Osteocyte (in vitro differentiated cells): ENCODE measurements at regions not wholly inside any gene's neighbourhood (a gene's known extent, or its start where the extent isn't known, plus 50 kb on each side); places are given as distances from the start of the nearest gene placed in this dataset.

Experiments
- DNase-seq: peaks from one replicate; pipeline ENCODE4 v3.0.0; 2021; ENCODE audit warnings: mixed read lengths; ENCODE audit not compliant: unreplicated experiment; ENCODE audit errors: extremely low spot score
- H3K27ac Mint-ChIP-seq: one replicate; pipeline ENCODE4 v1.8.0; 2021; ENCODE audit warnings: mild to moderate bottlenecking, mixed read lengths; ENCODE audit not compliant: unreplicated experiment
- H3K27me3 Mint-ChIP-seq: one replicate; pipeline ENCODE4 v1.8.0; 2021; ENCODE audit warnings: mixed read lengths; ENCODE audit not compliant: unreplicated experiment
- H3K36me3 Mint-ChIP-seq: one replicate; pipeline ENCODE4 v1.8.0; 2021; ENCODE audit warnings: mixed read lengths; ENCODE audit not compliant: unreplicated experiment
- H3K4me1 Mint-ChIP-seq: one replicate; pipeline ENCODE4 v1.8.0; 2021; ENCODE audit warnings: mixed read lengths; ENCODE audit not compliant: unreplicated experiment
- H3K4me3 Mint-ChIP-seq: one replicate; pipeline ENCODE4 v1.8.0; 2021; ENCODE audit warnings: mild to moderate bottlenecking, moderate library complexity, mixed read lengths; ENCODE audit not compliant: unreplicated experiment
- H3K9me3 Mint-ChIP-seq: one replicate; pipeline ENCODE4 v1.8.0; 2021; ENCODE audit warnings: mixed read lengths; ENCODE audit not compliant: unreplicated experiment
- CTCF ChIP-seq: fragments of 200-600 bp; sonication (generic); IDR thresholded peaks from 2 replicates; pipeline ENCODE4 v1.5.0; 2021; ENCODE audit warnings: antibody characterized with exemption, mild to moderate bottlenecking, moderate library complexity

DNA sequence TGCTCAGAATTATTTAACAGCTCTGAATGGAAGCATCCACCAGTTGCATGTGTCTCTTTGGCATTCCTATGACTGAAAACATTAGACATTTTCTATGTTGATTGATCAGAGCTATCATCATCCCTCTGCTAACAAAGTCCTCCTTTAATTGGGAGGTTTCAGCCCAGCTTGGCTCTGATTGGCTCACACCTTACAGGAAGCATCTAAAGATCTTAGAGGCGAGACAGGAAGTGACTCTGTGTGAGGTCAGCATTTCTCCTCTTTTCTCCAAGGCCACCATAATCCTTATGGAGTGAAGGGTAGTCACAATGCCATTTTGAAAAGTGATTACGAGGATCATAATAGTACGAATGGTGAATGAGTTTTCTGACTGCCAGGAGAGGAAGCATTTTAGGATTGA lies 260.8 kb downstream of the MIAT start:
- no peak for DNase-seq
- no peaks in the 10 kb centered on the region for H3K36me3 Mint-ChIP-seq
- H3K27me3 Mint-ChIP-seq: peaks cover 3% of the 10 kb centered on the region
- no peak for TF ChIP-seq CTCF
- no peaks in the 10 kb centered on the region for H3K9me3 Mint-ChIP-seq
- no peak overlapping the region for H3K4me3 Mint-ChIP-seq
- H3K4me1 Mint-ChIP-seq: no peaks in the 10 kb centered on the region
- no peak overlapping the region for H3K27ac Mint-ChIP-seq

DNA sequence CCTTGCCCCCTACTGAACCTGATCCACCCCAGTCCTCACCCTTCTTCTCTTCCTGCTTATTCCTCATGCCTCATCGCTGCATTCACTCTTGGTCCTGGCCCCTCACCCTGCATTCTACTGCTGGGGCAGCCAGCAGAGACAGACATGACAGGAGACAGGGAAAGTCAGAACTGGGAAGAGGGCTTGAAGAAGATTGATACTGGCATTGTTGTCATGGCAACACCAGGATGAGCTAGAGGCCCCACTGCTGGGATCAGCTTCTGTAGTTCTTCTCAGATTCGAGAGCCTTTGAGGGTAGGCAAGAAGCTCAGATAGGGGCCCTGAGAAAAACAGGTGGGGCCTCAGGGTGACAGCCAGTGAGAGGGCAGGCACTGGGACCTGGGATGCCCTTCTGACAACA lies 264.3 kb downstream of the MIAT start:
- Mint-ChIP-seq H3K4me1 (no peaks in the 10 kb centered on the region), H3K27me3 (peaks cover 5% of the 10 kb centered on the region), H3K9me3 (no peaks in the 10 kb centered on the region), H3K36me3 (no peaks in the 10 kb centered on the region), H3K4me3 (no peak overlapping the region), H3K27ac (no peak overlapping the region)
- no peak for TF ChIP-seq CTCF
- DNase-seq: no peak

DNA sequence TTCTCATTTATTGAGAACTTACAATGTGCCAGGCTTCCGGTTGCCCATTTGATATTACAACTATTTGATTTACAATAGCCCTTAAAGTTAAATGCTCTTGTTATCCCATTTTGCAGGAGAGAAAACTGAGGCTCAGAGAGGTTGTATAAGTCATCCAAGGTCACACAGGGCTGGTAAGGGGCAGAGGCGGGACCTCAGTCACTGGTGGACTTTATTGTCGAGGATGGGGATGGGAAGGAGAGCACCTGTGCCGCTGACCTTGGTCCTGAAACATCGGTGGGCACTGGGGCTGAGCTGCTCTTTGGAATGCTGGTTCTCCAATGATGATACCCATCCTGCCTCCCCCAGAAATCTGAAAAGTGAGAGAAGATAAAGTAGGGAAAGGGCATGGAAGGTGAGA lies 265.4 kb downstream of the MIAT start:
- no peak for DNase-seq
- Mint-ChIP-seq H3K27me3 (peaks cover 5% of the 10 kb centered on the region), H3K36me3 (no peaks in the 10 kb centered on the region), H3K27ac (no peak overlapping the region), H3K9me3 (no peaks in the 10 kb centered on the region), H3K4me3 (no peak overlapping the region), H3K4me1 (no peaks in the 10 kb centered on the region)
- no peak for TF ChIP-seq CTCF

DNA sequence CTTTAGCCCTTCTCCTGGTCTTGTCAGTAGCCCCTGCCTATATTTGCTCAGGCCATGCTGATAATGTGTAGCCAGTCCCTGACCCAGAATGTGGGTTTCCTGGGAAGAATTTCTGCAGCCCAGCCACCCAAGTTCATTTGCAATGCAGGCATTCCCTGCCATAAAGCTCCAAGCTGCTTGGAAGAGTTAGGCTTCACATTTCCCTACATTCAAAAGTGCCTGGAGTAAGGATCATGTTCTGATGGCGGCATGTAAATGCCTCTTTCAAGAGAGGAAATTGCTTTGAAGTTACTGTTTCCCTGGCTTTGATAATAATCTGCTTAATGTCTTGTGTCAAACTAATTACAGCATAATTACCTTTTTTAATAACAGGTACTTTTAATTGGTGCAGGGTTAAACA lies 266.1 kb downstream of the MIAT start:
- Mint-ChIP-seq H3K36me3 (no peaks in the 10 kb centered on the region), H3K4me1 (no peaks in the 10 kb centered on the region), H3K9me3 (no peaks in the 10 kb centered on the region), H3K27me3 (peaks cover 5% of the 10 kb centered on the region), H3K4me3 (no peak overlapping the region), H3K27ac (no peak overlapping the region)
- TF ChIP-seq CTCF: no peak
- DNase-seq: no peak

DNA sequence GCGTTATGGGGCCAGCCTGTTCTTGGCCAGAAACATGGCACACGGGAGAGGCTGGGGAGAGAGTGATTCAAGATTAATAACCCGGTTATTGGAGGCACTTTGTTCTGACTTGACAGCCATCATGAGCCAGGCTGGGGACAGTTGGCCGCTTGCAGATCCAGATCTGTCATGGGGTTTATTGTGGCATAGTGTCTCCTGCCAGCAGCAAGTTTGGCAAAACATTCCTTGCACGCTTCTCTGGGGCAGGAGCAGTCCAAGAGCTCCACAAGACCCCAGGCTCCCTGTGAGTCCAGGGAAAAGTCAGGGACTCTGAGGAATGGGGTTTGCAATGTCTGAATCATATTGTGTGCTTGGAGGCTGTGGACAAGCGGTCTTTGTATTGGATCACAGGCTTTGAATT lies 270.4 kb downstream of the MIAT start:
- H3K4me1 Mint-ChIP-seq: no peaks in the 10 kb centered on the region
- DNase-seq: no peak
- no peaks in the 10 kb centered on the region for H3K36me3 Mint-ChIP-seq
- TF ChIP-seq CTCF: no peak
- no peaks in the 10 kb centered on the region for H3K9me3 Mint-ChIP-seq
- peaks cover 4% of the 10 kb centered on the region for H3K27me3 Mint-ChIP-seq
- H3K27ac Mint-ChIP-seq: no peak overlapping the region
- H3K4me3 Mint-ChIP-seq: no peak overlapping the region
